Stimulated activated CD4-positive, alpha-beta T cell treated with anti-CD3 and anti-CD28 coated beads, Interleukin-2, amount 100 ng/mL, for 48 hours (primary cell): ENCODE measurements at regions not wholly inside any gene's neighbourhood (a gene's known extent, or its start where the extent isn't known, plus 50 kb on each side); places are given as distances from the start of the nearest gene placed in this dataset.

Source experiments
- DNase-seq, 2 donors: peaks; one replicate each; pipeline ENCODE4 v3.0.0-alpha.2; 2020

DNA sequence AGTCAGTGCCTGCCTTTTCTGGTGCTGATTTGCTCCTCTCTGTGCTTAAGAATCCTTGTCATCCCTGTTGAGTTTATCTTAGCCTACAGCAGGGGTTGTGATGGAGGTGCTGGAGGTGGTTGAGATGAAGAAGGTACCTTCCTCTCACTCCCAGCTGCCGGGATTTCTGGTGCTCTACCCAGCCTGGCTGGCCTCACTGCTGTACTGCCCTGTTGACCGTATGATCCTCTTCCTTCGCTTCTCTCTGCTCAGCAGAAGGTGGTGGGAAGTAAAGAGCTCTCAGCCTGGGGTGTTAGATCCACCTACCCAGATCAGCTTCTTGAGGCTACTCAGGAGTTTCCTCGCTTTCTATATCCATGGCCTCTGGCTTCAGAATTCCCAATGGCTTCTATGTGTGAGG, 101.0 kb upstream of the NXT1 start:
- DNase-seq = no peak

DNA sequence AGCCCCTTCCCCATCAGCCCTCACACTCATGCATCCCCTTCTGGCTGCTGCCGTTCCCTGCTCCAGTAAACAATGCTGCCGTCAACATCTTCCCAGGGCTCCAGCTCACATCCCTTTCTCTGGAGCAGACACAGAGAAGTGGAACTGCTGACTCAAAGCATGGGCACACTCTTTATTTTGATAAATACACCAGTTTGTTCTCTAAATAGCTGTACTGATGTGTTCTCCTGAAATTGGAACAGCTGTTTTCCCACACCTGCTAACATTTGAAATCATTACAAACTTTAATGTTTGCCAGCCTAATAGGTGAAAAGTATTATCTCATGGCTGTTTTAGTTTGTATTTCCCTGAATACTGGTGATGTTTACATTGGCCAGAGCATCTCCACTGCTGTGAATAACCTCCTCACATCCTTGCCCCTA, 102.1 kb upstream of the NXT1 start:
- no peak for DNase-seq

GRCh38 chr20:23246717-23247664, 103.6 kb upstream of the NXT1 start:
- no peak for DNase-seq

DNA sequence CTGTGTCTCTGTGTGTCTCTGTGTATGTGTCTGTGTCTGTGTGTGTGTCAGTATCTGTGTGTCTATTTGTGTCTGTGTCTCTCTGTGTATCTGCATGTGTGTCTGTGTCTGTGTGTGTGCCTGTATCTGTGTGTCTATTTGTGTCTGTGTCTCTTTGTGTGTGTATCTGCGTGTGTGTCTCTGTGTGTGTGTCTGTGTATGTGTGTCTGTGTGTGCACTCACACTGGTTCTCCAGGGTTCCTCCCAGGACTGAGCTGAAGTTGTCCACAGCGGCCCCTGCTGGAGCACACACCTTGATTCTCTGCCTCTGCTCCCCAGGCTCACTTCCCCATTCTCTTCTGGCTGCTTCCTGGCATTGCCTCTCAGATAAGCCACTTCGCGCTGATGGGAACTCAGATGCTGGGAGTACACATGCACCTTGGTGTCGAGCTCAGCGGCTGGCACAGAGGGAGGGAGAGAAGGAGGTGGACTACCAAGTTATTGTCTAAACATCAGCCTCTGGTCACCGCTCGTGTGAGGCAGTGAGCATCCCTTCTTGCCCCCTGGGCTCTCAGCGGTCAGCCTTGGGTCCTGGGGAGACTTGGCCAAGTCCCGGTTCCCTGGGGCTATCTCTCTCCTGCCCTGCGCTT, 104.9 kb upstream of the NXT1 start:
- peak in 1 of 2 donors; percentile 10 for DNase-seq

DNA sequence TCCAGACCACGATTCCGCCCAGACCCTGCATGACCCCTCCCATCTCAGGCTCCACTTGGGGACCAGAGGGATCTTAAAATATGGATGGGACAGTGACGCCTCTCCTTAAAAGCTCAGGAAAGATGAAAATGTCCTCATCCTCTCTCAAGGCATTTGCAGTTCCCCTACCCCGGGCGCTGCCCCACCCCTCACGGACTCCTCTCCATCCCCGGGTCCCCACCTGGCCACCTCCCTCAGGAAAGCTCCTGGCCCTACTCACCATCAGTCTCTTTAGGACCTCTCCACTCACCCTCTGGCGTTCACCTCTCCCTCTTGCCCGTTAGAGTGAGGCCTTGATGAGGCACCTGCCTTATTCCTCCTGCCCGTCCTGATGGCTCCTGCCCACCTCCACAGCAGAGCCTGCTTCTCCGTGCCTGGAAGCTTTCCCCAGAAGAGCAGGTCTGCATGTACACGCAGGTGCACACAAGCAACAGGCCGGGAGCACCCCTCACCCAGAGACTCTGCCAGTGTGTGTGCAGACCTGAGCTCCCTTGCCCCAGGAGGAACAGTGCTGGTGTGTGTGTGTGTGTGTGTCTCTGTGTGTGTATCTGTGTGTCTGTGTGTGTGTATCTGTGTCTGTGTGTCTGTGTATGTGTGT, 105.6 kb upstream of the NXT1 start:
- no peak for DNase-seq

GRCh38 chr20:23244156-23244915, 106.3 kb upstream of the NXT1 start:
- no peak for DNase-seq

DNA sequence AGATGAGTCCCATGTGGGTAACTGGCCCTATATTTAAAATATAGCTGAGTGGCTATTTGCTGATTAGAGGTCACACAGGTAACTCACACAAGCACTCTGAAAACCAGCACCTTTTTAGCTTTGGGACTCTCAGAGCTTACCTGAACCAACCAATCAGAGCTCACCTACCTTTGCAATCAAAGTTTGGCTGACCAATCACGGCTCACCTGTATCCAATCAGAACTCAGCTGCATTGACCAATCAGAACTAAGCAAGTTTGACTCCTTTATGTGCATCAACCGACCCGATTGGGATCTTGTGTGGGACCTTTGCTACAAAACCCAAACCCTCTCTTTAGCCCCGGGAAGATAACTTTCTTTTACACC, 106.8 kb upstream of the NXT1 start:
- DNase-seq = no peak

DNA sequence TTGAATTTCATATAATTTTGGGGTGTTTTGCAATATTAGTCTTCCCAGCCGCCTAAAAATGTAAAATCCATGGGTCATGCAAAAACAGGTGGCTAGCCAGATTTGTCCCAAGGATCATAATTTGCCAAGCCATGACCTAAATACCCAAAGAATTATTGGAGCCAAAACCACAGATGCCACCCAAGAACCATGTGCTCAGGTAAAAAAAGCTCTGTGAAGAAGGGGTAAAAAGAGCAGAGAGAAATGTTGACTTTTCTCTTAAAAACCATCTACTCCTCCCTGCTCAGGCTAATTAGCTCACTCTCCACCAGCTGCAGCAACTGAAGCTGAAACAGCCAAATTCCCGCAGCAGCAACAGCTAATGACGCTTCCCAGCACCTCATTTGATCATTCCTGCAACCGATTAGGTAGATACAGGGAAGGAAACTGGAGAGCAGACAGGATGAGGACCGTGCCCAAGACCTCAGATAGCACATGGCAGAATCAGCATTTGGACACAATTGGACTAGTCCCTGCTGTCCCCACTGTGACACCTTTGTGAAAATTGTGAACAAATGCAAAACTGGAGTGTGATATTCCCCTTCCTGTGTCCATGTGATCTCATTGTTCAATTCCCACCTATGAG, 107.9 kb upstream of the NXT1 start:
- DNase-seq = no peak

- no peak for DNase-seq
Measured at GRCh38 chr20:23242104-23242503, 108.5 kb upstream of the NXT1 start.

- DNase-seq = no peak
Measured at GRCh38 chr20:23241416-23241815, 109.2 kb upstream of the NXT1 start.

GRCh38 chr20:23240519-23240918, 110.1 kb upstream of the NXT1 start:
- no peak for DNase-seq

DNA sequence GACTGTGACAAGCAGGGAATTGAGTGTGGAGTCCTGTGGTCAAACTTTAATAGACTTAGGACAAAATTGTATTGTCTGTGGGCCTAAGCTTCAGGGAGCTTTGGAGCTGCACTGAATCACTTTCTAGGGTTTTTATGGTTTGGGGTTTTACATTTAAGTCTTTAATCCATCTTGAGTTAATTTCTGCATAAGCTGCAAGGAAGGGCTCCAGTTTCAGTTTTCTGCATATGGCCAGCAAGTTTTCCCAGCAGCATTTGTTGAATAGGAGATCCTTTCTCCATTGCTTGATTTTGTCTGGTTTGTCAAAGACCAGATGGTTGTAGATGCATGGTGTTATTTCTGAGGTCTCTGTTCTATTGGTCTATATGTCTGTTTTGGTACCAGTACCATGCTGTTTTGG, 113.4 kb upstream of the NXT1 start:
- no peak for DNase-seq

GRCh38 chr20:23235173-23236027, 115.2 kb upstream of the NXT1 start:
- DNase-seq = peak; percentile 28 to 39

- no peak for DNase-seq
Measured at GRCh38 chr20:23234311-23235078, 116.1 kb upstream of the NXT1 start.

DNA sequence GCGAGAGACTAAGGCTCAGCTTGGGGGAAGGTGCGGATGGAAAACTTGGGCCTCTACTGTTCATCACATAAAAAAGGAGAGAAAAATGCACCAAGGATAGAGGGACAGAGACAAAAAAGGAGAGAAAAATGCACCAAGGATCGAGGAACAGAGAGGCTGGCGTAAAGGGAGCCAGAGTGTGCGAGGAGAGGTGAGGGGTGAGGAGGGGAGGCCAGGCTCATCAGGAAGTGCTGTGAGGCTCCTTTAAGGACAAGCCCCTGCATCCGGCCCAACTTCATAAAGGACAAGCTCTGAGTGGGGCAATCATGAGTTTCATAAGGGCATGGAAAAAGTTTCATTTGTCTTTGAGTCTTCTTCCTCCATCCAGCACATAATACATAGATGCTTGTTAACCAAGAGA, 117.2 kb upstream of the NXT1 start:
- DNase-seq = no peak

- no peak for DNase-seq
Measured at GRCh38 chr20:23232679-23233308, 117.8 kb upstream of the NXT1 start.

- no peak for DNase-seq
Measured at GRCh38 chr20:23232219-23232581, 118.4 kb upstream of the NXT1 start.

GRCh38 chr20:23231561-23232218, 118.9 kb upstream of the NXT1 start:
- no peak for DNase-seq

DNA sequence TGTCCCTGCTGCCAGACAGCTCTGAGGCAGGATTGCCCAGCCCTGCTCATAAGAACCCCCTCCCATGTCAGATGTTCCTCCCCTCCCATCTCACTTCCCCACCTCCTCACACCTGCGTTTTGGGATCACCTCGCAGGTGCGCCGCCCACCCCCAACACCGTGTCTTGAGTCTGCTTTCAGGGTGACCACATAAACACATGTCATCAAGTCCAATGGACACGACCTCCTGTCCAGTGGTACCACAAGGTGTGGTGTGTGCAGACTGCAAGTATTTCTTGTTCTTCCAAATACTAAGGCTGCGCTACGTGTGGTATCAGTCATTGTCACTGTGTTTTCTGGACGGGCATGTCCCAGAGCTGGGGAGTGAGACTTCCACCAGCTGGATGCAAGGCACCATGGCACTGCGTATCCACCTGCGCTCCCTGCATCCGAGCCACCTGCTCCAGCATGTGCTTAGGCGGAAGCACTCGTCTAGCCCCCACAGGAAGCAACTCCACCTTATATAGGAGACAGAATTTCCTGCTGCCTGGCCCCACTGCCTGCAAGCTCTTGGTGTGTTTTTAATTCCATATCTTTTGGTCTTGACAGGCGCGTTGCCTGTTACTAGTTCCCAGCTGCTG, 119.7 kb upstream of the NXT1 start:
- no peak for DNase-seq
